ENCODE measurements at regions not wholly inside any gene's neighbourhood (a gene's known extent, or its start where the extent isn't known, plus 50 kb on each side); places are given as distances from the start of the nearest gene placed in this dataset.

- TF ChIP-seq, protein P1, sequence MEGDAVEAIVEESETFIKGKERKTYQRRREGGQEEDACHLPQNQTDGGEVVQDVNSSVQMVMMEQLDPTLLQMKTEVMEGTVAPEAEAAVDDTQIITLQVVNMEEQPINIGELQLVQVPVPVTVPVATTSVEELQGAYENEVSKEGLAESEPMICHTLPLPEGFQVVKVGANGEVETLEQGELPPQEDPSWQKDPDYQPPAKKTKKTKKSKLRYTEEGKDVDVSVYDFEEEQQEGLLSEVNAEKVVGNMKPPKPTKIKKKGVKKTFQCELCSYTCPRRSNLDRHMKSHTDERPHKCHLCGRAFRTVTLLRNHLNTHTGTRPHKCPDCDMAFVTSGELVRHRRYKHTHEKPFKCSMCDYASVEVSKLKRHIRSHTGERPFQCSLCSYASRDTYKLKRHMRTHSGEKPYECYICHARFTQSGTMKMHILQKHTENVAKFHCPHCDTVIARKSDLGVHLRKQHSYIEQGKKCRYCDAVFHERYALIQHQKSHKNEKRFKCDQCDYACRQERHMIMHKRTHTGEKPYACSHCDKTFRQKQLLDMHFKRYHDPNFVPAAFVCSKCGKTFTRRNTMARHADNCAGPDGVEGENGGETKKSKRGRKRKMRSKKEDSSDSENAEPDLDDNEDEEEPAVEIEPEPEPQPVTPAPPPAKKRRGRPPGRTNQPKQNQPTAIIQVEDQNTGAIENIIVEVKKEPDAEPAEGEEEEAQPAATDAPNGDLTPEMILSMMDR (IDR thresholded peaks at IDR 0.05; ENCODE audit: insufficient read depth, low read depth, low read length, missing control alignments) = no peak
- DNase-seq (ENCODE audit: low read depth) = no peak
- H3K4me3 ChIP-seq (ENCODE audit: low read depth, low read length) = no peak overlapping the region
Observed at GRCh38 chr20:6525447-6526303, 241.8 kb upstream of the BMP2 start.

DNA sequence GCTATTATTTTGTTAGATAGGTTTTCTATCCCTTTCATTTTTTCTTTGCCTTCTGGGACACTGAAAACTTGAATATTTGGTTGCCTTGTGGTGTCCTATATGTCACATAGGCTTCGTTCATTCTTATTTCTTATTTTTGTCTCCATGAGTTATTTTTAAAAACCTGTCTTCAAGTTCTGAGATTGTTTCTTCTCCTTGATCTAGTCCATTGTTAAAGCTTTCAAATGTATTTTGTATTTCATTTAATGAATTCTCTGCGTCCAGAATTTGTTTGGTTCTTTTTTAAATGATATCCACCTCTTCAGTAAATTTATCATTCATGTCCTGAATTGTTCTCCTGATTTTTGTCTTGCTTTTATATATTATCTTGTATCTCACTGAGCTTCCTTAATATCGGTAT is 243.2 kb upstream of the BMP2 start:
- TF ChIP-seq, protein P1 (IDR thresholded peaks at IDR 0.05; ENCODE audit: insufficient read depth, low read depth, low read length, missing control alignments) = no peak
- no peak overlapping the region for H3K4me3 ChIP-seq (ENCODE audit: low read depth, low read length)
- DNase-seq (ENCODE audit: low read depth) = no peak

DNA sequence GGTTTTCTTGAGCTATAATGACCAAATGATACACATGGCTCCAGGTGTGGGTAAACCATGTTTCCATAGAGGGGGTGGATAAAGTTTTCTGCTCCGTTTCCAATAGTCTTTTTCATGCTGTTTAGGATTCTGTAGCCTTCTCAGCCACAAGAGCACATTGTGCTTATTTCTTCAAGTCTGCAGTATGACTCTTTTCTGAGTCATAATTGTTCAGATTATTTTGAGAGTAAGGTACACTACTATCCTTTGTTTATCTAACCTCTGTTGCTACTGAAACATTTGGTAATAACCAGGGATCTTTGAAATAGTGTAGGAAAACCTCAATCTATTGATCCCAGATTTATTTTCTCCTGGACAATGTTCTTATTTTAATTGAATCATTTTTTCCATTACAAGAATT is 247.9 kb upstream of the BMP2 start:
- no peak overlapping the region for H3K4me3 ChIP-seq (ENCODE audit: low read depth, low read length)
- TF ChIP-seq, protein P1 (IDR thresholded peaks at IDR 0.05; ENCODE audit: insufficient read depth, low read depth, low read length, missing control alignments) = no peak
- no peak for DNase-seq (ENCODE audit: low read depth)

DNA sequence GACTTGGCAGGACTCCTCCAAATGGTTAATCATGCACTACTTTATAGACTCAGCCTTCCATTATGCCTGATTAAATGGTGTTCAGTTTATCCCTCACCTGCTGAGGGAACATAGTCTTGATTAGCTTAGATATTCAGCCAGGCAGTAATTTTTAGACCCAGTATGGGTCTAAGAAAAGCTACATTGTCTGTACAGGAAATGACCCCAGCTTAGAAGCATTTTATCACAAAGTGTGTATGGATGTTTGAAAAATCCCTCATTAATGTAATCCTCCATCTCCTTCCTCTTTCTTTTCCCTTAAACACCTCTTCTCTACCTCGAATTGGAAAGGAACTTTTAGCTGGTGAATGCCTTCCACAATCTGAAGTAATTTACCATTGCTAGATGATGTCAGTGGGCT is 252.2 kb upstream of the BMP2 start:
- H3K4me3 ChIP-seq (ENCODE audit: low read depth, low read length) = no peak overlapping the region
- no peak for DNase-seq (ENCODE audit: low read depth)
- TF ChIP-seq, protein P1 (IDR thresholded peaks at IDR 0.05; ENCODE audit: insufficient read depth, low read depth, low read length, missing control alignments) = no peak

DNA sequence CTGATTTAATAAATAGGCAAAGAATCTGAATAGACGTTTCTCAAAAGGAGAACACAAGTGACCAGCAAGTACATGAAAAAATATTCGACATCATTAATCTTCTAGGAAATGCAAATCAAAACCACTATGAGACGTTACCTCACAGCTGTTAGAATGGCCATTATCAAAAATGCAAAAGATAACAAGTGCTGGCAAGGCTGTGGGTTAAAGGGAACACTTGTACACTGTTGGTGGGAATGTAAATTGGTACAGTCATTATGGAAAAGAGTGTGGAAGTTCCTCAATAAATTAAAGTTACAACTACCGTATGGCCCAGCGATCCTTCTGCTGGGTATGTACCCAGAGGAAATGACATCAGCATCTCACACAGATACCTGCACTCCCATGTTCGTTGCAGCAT is 253.9 kb upstream of the BMP2 start:
- TF ChIP-seq, protein P1 (IDR thresholded peaks at IDR 0.05; ENCODE audit: insufficient read depth, low read depth, low read length, missing control alignments) = no peak
- H3K4me3 ChIP-seq (ENCODE audit: low read depth, low read length) = no peak overlapping the region
- no peak for DNase-seq (ENCODE audit: low read depth)

DNA sequence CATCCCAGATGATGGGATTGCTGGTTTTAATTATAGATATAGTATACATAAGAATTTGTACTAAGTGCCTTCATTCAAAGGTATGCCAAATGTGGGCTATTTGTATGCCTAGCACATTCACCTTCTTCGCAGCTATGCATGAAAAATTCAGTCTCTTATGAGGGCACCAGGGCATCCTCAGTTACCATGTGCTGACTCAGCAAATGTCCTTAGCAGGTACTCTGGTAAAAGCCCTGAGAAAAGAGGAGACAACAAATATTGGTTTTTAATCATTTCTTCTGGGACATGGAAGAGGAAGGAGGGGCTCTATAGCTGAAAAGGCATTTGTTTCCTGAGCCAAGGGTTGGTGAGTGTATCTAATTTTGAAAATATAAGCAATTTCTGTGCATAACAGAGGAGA is 258.1 kb upstream of the BMP2 start:
- TF ChIP-seq, protein P1 (IDR thresholded peaks at IDR 0.05; ENCODE audit: insufficient read depth, low read depth, low read length, missing control alignments) = no peak
- no peak for DNase-seq (ENCODE audit: low read depth)
- H3K4me3 ChIP-seq (ENCODE audit: low read depth, low read length) = no peak overlapping the region

GRCh38 chr20:6506906-6507305 is 260.6 kb upstream of the BMP2 start:
- no peak overlapping the region for H3K4me3 ChIP-seq (ENCODE audit: low read depth, low read length)
- no peak for DNase-seq (ENCODE audit: low read depth)
- TF ChIP-seq, protein P1 (IDR thresholded peaks at IDR 0.05; ENCODE audit: insufficient read depth, low read depth, low read length, missing control alignments) = no peak

All from GM12865 (cell line).